Caco-2 (cell line): ENCODE measurements at regions not wholly inside any gene's neighbourhood (a gene's known extent, or its start where the extent isn't known, plus 50 kb on each side); places are given as distances from the start of the nearest gene placed in this dataset.

Experiments used
- BruUV-seq: library from RNA; stranded (reverse); fragments of 400-500 nt; replicated peaks from 2 replicates; lab custom pipeline; 2021; lab: Mats Ljungman, UMichigan
- CTCF ChIA-PET: fragments of 300-600 bp; sonication (Branson Sonifier 250); formaldehyde crosslinking; loops from one replicate; lab custom pipeline; 2022; ENCODE audit warnings: antibody characterized with exemption; lab: Charles Lee
- POLR2A ChIA-PET: fragments of 300-600 bp; sonication (Branson Sonifier 250); formaldehyde crosslinking; loops from one replicate; lab custom pipeline; 2022; ENCODE audit warnings: antibody characterized with exemption; lab: Charles Lee
- DNase-seq, 2 experiments: peaks; one replicate each; pipeline versions ENCODE4 v3.0.0 to v3.0.0-alpha.2; 2020 to 2022
- H3K27me3 ChIP-seq: replicated peaks from 2 replicates; pipeline ENCODE4 v1.6.0; 2011; ENCODE audit warnings: low read length; ENCODE audit not compliant: control insufficient read depth, insufficient read depth
- H3K36me3 ChIP-seq: 2 replicates; pipeline ENCODE4 v1.5.1; 2011; ENCODE audit warnings: low read length; ENCODE audit not compliant: control insufficient read depth, insufficient read depth
- H3K4me1 ChIP-seq: fragments of 250-450 bp; sonication (Bioruptor Pico); 2 replicates; pipeline ENCODE4 v1.5.1; 2020; ENCODE audit warnings: mild to moderate bottlenecking
- H3K4me3 ChIP-seq: 2 replicates; pipeline ENCODE4 v1.5.1; 2011; ENCODE audit warnings: low read depth, mild to moderate bottlenecking, control low read depth, low read length
- H3K9me3 ChIP-seq: fragments of 250-450 bp; sonication (Bioruptor Pico); 2 replicates; pipeline ENCODE4 v1.5.1; 2020; ENCODE audit warnings: mild to moderate bottlenecking, moderate library complexity
- H3K27ac Mint-ChIP-seq: one replicate; pipeline ENCODE4 v1.8.0; 2022; ENCODE audit warnings: mixed read lengths; ENCODE audit not compliant: unreplicated experiment
- H3K27me3 Mint-ChIP-seq: one replicate; pipeline ENCODE4 v1.8.0; 2022; ENCODE audit warnings: mixed read lengths; ENCODE audit not compliant: insufficient read depth, unreplicated experiment
- H3K36me3 Mint-ChIP-seq: one replicate; pipeline ENCODE4 v1.8.0; 2022; ENCODE audit warnings: mild to moderate bottlenecking, mixed read lengths; ENCODE audit not compliant: insufficient read depth, unreplicated experiment
- H3K4me1 Mint-ChIP-seq: one replicate; pipeline ENCODE4 v1.8.0; 2022; ENCODE audit warnings: low read depth, mixed read lengths; ENCODE audit not compliant: unreplicated experiment
- H3K4me3 Mint-ChIP-seq: one replicate; pipeline ENCODE4 v1.8.0; 2022; ENCODE audit warnings: mild to moderate bottlenecking, moderate library complexity, mixed read lengths; ENCODE audit not compliant: unreplicated experiment
- H3K9me3 Mint-ChIP-seq: one replicate; pipeline ENCODE4 v1.8.0; 2022; ENCODE audit warnings: mixed read lengths; ENCODE audit not compliant: unreplicated experiment
- intact Hi-C: fragments of 100-400 bp; cut with micrococcal nuclease; formaldehyde crosslinking; loops from one replicate; pipeline ENCODE4 v1.10.0; 2022; ENCODE audit not compliant: unreplicated experiment
- TF ChIP-seq, protein P1 (sequence below), 2 experiments: fragments of 200-600 bp in 1 of 2; IDR thresholded peaks; 1 replicate in 1 of 2; 2 replicates in 1 of 2; pipeline versions ENCODE4 v1.5.1 to v1.8.0; 2011 to 2022; ENCODE audit warnings: antibody characterized with exemption in 1 of 2, control low read depth in 1 of 2, inconsistent platforms in 1 of 2, low read depth in 1 of 2, low read length in 1 of 2, mild to moderate bottlenecking in 1 of 2, moderate library complexity in 1 of 2; ENCODE audit not compliant: insufficient read depth in 1 of 2, severe bottlenecking in 1 of 2, unreplicated experiment in 1 of 2

DNA sequence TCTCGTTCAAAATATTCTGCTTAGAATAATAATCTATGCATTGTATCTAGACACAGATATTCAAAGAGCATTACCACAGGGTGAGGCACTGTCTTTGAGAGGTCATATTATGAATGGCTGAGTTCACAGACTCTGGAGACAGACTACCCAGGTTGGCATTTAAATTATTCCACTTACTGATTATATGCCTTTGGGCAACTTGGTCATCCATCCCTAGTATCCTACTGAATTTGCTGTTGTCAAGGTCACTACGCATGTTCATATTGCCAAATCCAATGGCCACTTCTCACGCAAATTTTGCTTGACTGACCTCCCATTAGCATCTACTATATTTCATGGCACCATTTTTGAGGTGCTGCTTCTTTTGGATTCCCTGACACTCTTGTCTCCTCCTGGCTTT lies 498.6 kb upstream of the TLE4 start:
- Histone ChIP-seq H3K4me1 (no peaks in the 10 kb centered on the region), H3K36me3 (no peaks in the 10 kb centered on the region), H3K9me3 (no peaks in the 10 kb centered on the region), H3K4me3 (no peak overlapping the region), H3K27me3 (no peaks in the 10 kb centered on the region)
- Mint-ChIP-seq H3K4me3 (no peak overlapping the region), H3K27ac (no peak overlapping the region), H3K36me3 (no peaks in the 10 kb centered on the region), H3K9me3 (no peaks in the 10 kb centered on the region), H3K4me1 (no peaks in the 10 kb centered on the region), H3K27me3 (peaks cover 3% of the 10 kb centered on the region)
- intact Hi-C loops = no loop called here
- BruUV-seq = no TSS peak
- ChIA-PET CTCF (no interaction called here), POLR2A (no interaction called here)
- TF ChIP-seq, protein P1, sequence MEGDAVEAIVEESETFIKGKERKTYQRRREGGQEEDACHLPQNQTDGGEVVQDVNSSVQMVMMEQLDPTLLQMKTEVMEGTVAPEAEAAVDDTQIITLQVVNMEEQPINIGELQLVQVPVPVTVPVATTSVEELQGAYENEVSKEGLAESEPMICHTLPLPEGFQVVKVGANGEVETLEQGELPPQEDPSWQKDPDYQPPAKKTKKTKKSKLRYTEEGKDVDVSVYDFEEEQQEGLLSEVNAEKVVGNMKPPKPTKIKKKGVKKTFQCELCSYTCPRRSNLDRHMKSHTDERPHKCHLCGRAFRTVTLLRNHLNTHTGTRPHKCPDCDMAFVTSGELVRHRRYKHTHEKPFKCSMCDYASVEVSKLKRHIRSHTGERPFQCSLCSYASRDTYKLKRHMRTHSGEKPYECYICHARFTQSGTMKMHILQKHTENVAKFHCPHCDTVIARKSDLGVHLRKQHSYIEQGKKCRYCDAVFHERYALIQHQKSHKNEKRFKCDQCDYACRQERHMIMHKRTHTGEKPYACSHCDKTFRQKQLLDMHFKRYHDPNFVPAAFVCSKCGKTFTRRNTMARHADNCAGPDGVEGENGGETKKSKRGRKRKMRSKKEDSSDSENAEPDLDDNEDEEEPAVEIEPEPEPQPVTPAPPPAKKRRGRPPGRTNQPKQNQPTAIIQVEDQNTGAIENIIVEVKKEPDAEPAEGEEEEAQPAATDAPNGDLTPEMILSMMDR (IDR thresholded peaks at IDR 0.05; ENCODE audit: insufficient read depth in 1 of 2, low read depth in 1 of 2, low read length in 1 of 2, severe bottlenecking in 1 of 2, unreplicated experiment in 1 of 2) = no peak
- no peak for DNase-seq

DNA sequence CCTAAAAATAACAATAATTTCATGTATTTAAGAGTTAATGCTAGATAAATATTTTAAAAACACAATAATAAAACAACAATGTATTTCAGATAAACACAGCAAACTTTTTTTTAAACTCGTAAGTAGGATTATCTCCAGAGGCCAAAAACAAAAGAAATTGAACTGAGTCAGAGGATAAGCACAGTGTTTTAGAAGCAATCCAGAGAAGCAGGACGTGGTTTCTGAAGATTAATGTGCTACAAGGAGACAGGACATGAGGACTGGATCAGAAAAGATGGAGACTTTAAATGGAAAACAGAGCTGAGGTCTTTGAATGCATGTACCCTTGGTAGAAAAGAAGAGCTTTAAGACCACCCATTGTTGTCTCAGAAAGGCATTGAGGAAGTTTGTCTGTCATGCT lies 491.2 kb upstream of the TLE4 start:
- no peaks in the 10 kb centered on the region for H3K4me1 Mint-ChIP-seq
- Histone ChIP-seq H3K4me1 (no peaks in the 10 kb centered on the region), H3K27me3 (no peaks in the 10 kb centered on the region), H3K4me3 (no peak overlapping the region), H3K9me3 (no peaks in the 10 kb centered on the region), H3K36me3 (no peaks in the 10 kb centered on the region)
- no peak for DNase-seq
- H3K4me3 Mint-ChIP-seq = no peak overlapping the region
- no peaks in the 10 kb centered on the region for H3K27me3 Mint-ChIP-seq
- intact Hi-C loops = no loop called here
- BruUV-seq = no TSS peak
- no peak overlapping the region for H3K27ac Mint-ChIP-seq
- H3K36me3 Mint-ChIP-seq = no peaks in the 10 kb centered on the region
- CTCF ChIA-PET = no interaction called here
- POLR2A ChIA-PET = no interaction called here
- H3K9me3 Mint-ChIP-seq = no peaks in the 10 kb centered on the region
- TF ChIP-seq, protein P1 (IDR thresholded peaks at IDR 0.05; ENCODE audit: insufficient read depth in 1 of 2, low read depth in 1 of 2, low read length in 1 of 2, severe bottlenecking in 1 of 2, unreplicated experiment in 1 of 2) = no peak

DNA sequence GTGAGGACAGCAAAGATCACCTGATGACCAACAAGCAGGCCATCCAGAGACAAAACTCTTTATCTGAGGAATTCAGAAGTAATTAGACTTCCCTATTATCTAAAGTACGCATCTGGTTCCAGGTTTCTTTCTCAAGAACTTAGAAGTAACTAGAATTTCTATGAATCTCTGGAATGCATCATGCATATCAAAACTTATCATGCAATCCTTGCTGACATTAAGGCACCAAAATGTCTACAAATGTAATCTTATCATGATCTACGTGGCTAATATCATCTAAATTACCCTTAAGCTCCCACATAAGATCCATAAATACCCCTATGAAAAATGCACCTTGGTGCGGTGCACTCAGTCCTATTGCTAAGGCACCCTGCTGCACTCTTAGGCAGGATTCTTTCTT lies 488.1 kb upstream of the TLE4 start:
- intact Hi-C loops = no loop called here

More for the DNA sequence above, 488.1 kb upstream of the TLE4 start:
- BruUV-seq = no TSS peak
- H3K4me3 Mint-ChIP-seq = no peak overlapping the region
- no peak for DNase-seq
- Histone ChIP-seq H3K4me3 (no peak overlapping the region), H3K36me3 (no peaks in the 10 kb centered on the region), H3K4me1 (no peaks in the 10 kb centered on the region), H3K27me3 (no peaks in the 10 kb centered on the region), H3K9me3 (no peaks in the 10 kb centered on the region)
- no peaks in the 10 kb centered on the region for H3K9me3 Mint-ChIP-seq
- TF ChIP-seq, protein P1 (IDR thresholded peaks at IDR 0.05; ENCODE audit: insufficient read depth in 1 of 2, low read depth in 1 of 2, low read length in 1 of 2, severe bottlenecking in 1 of 2, unreplicated experiment in 1 of 2) = no peak
- ChIA-PET CTCF (no interaction called here), POLR2A (no interaction called here)
- no peak overlapping the region for H3K27ac Mint-ChIP-seq
- H3K27me3 Mint-ChIP-seq = no peaks in the 10 kb centered on the region
- no peaks in the 10 kb centered on the region for H3K4me1 Mint-ChIP-seq
- no peaks in the 10 kb centered on the region for H3K36me3 Mint-ChIP-seq
